ENCODE measurements at regions not wholly inside any gene's neighbourhood (a gene's known extent, or its start where the extent isn't known, plus 50 kb on each side); places are given as distances from the start of the nearest gene placed in this dataset.

DNA sequence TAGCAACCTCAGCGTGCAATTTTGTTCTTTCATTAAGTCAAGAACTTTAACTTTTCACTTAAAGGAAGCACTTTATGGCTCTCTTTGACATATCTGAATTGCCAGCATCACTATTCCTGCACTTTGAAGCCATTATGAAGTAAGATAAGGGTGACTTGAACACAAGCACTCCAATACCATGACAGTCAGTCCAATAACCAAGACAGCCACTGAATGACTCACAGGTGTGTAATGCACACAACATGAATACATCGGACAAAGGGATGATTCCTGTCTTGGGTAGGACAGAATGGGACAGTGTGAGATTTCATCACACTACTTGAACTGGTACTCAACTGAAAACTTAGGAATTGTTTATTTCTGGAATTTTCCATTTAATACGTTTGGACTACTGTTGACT lies 233.7 kb upstream of the IPO5 start:
- FAIRE-seq, result no peak
- BruUV-seq (replicated peaks), result no TSS peak
- ChIA-PET POLR2A (no interaction called here), CTCF (ENCODE audit: low intra/inter-chr PET ratio, low total read pairs) (no interaction called here)
- in situ Hi-C loops (cut with HindIII; ENCODE audit: extremely low pct_ligation_motif_present, low pct_unique_long_range_greater_than_20kb) (no loop called here), intact Hi-C loops (cut with micrococcal nuclease; ENCODE audit: unreplicated experiment) (no loop called here)
- H3K9me3 ChIP-seq (ENCODE audit: low read length), result no peaks in the 10 kb centered on the region
- no peak overlapping the region for H3K27ac ChIP-seq (ENCODE audit: extremely low read length, insufficient read depth, low read length)
- 34% methylated on average over 3 of the region's 3 CpGs for WGBS (ENCODE audit: low lambda C conversion rate)
- no peak for DNase-seq (ENCODE audit: low spot score)
- H3K79me2 ChIP-seq (ENCODE audit: insufficient read depth, low read length), result no peaks in the 10 kb centered on the region
- no peak overlapping the region for H3K9ac ChIP-seq (ENCODE audit: insufficient read depth, low read depth, low read length)
- ATAC-seq, result no peak
- no peaks in the 10 kb centered on the region for H4K20me1 ChIP-seq (ENCODE audit: insufficient read depth, low read length)
- H3K4me1 ChIP-seq (ENCODE audit: insufficient read depth, low read length), result no peaks in the 10 kb centered on the region
- no peak overlapping the region for H2AFZ ChIP-seq (ENCODE audit: low read length)
- TF ChIP-seq MEF2D (CRISPR knock-in tag; IDR thresholded peaks at IDR 0.05), result no peak
- no peak for TF ChIP-seq HNRNPK (IDR thresholded peaks at IDR 0.05; ENCODE audit: low read depth, low read length, poor library complexity, severe bottlenecking)
- TF ChIP-seq CBFB (CRISPR knock-in tag; IDR thresholded peaks at IDR 0.05), result no peak
- TF ChIP-seq ZNF136 (CRISPR knock-in tag; IDR thresholded peaks at IDR 0.05; ENCODE audit: low read depth), result no peak
- no peak for TF ChIP-seq MIXL1 (CRISPR knock-in tag; IDR thresholded peaks at IDR 0.05)
- TF ChIP-seq ZNF383 (CRISPR knock-in tag; IDR thresholded peaks at IDR 0.05; ENCODE audit: borderline replicate concordance), result no peak
- TF ChIP-seq RCOR2 (CRISPR knock-in tag; IDR thresholded peaks at IDR 0.05), result no peak
- TF ChIP-seq, protein P1, sequence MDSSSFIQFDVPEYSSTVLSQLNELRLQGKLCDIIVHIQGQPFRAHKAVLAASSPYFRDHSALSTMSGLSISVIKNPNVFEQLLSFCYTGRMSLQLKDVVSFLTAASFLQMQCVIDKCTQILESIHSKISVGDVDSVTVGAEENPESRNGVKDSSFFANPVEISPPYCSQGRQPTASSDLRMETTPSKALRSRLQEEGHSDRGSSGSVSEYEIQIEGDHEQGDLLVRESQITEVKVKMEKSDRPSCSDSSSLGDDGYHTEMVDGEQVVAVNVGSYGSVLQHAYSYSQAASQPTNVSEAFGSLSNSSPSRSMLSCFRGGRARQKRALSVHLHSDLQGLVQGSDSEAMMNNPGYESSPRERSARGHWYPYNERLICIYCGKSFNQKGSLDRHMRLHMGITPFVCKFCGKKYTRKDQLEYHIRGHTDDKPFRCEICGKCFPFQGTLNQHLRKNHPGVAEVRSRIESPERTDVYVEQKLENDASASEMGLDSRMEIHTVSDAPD (CRISPR knock-in tag; IDR thresholded peaks at IDR 0.05), result no peak
- TF ChIP-seq MXI1 (IDR thresholded peaks at IDR 0.05; ENCODE audit: borderline replicate concordance, low read depth, low read length), result no peak
- no peak for TF ChIP-seq ZNF746 (CRISPR knock-in tag; IDR thresholded peaks at IDR 0.05)
- TF ChIP-seq, protein P2, sequence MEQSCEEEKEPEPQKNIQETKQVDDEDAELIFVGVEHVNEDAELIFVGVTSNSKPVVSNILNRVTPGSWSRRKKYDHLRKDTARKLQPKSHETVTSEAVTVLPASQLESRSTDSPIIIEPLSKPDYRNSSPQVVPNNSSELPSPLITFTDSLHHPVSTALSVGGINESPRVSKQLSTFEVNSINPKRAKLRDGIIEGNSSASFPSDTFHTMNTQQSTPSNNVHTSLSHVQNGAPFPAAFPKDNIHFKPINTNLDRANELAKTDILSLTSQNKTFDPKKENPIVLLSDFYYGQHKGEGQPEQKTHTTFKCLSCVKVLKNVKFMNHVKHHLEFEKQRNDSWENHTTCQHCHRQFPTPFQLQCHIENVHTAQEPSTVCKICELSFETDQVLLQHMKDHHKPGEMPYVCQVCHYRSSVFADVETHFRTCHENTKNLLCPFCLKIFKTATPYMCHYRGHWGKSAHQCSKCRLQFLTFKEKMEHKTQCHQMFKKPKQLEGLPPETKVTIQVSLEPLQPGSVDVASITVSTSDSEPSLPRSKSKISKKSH (CRISPR knock-in tag; IDR thresholded peaks at IDR 0.05; ENCODE audit: borderline replicate concordance), result no peak
- TF ChIP-seq, protein P3, sequence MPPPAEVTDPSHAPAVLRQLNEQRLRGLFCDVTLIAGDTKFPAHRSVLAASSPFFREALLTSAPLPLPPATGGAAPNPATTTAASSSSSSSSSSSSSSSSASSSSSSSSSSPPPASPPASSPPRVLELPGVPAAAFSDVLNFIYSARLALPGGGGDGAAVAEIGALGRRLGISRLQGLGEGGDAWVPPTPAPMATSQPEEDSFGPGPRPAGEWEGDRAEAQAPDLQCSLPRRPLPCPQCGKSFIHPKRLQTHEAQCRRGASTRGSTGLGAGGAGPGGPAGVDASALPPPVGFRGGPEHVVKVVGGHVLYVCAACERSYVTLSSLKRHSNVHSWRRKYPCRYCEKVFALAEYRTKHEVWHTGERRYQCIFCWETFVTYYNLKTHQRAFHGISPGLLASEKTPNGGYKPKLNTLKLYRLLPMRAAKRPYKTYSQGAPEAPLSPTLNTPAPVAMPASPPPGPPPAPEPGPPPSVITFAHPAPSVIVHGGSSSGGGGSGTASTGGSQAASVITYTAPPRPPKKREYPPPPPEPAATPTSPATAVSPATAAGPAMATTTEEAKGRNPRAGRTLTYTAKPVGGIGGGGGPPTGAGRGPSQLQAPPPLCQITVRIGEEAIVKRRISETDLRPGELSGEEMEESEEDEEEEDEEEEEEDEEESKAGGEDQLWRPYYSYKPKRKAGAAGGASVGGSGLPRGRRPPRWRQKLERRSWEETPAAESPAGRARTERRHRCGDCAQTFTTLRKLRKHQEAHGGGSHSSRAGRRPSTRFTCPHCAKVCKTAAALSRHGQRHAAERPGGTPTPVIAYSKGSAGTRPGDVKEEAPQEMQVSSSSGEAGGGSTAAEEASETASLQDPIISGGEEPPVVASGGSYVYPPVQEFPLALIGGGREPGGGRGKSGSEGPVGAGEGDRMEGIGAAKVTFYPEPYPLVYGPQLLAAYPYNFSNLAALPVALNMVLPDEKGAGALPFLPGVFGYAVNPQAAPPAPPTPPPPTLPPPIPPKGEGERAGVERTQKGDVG (CRISPR knock-in tag; IDR thresholded peaks at IDR 0.05; ENCODE audit: borderline replicate concordance), result no peak
- no peak for TF ChIP-seq GATAD1 (CRISPR knock-in tag; IDR thresholded peaks at IDR 0.05)
- TF ChIP-seq SKI (IDR thresholded peaks at IDR 0.05; ENCODE audit: partially characterized antibody), result no peak
- no peak for TF ChIP-seq CAMTA2 (CRISPR knock-in tag; IDR thresholded peaks at IDR 0.05; ENCODE audit: borderline replicate concordance)
- no peaks in the 10 kb centered on the region for H3K36me3 ChIP-seq (replicated peaks in 1 of 2; ENCODE audit: control insufficient read depth in 1 of 2, insufficient read depth in 2 of 2, low read length in 2 of 2)
- no peak overlapping the region for H3K4me3 ChIP-seq (replicated peaks in 1 of 3; ENCODE audit: insufficient read depth in 1 of 3, low read depth in 2 of 3, low read length in 3 of 3)
- no peaks in the 10 kb centered on the region for H3K27me3 ChIP-seq (ENCODE audit: control insufficient read depth in 1 of 2, insufficient read depth in 2 of 2, low read length in 2 of 2)
- no peak overlapping the region for H3K4me2 ChIP-seq (ENCODE audit: low read depth, low read length)
